ENCODE measurements at regions not wholly inside any gene's neighbourhood (a gene's known extent, or its start where the extent isn't known, plus 50 kb on each side); places are given as distances from the start of the nearest gene placed in this dataset.
"Not testable (repeated sequence)": the region's sequence is repeated elsewhere in the genome, so short reads cannot be mapped to it uniquely, and the experiment has no call there.

DNA sequence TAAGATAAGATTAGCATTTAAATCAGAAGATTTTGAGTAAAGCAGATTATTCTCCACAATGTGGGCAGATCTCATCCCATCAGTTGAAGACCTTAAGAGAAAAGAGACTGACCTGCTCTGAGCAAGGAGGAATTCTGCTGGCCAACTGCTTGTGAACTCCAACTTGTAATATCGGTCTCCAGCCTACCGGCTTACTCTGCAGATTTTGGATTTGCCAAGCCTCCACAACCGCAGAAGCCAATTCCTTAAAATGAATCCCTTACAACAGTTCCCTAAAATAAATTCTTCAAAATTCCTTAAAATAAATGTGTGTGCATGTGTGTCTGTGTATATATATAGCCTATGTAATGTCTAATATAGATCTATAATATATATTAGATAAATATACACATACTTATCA lies 107.4 kb upstream of the KLF13 start:
- DNase-seq (ENCODE audit: low read depth in 2 of 2) = no peak

DNA sequence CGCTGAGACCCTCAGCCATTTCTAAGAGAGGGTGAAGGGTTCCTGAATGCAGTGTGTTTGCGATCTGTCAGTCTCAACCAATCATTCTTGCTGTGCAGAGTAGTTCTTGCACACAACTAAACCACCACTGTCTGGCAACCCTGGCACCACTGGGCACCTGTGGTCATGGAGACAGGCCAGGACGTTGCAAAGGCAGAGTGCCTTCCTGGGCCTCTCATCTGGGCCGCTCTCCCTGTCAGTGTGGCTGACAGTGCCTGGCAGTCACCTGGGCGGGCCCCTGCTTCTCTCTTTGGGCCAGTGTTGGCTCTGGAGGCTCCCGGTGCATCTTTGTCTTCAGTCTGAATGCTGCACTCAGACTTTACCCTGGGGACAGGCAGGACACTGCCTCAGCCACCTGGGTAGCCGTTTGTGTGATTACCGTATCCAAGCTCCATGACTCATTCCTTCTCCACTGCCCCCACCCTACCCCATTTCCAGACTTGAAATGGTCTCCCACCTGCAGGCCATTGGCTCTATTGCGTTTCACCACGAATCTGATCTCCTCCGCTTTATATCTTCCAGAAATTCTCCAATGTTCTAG lies 104.6 kb upstream of the KLF13 start:
- DNase-seq (ENCODE audit: low read depth in 2 of 2) = no peak

DNA sequence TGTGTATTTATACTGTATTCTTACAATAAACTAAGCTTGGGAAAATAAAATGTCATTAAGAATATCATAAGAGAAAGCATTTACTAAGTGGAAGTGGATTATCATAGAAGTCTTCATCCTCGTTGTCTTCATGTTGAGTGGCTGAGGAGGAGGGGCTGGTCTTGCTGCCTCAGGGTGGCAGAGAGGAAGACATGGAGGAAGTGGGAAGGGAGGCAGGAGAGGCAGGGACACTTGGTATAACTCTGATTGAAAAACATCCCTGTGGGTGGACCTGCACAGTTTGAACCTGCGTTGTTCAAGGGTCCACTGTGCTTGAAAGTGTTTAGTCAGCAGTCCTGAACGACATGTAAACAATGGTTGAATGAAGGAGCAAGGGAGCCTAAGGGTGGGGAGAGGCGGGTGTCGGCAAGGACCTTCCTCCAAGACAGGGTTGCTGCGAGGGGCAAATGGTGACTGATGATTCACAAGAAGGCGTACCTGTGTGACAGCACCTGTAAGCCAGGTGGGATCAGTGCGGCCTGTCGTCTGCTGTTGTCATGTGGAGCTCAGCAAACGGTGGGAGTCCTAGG lies 103.8 kb upstream of the KLF13 start:
- no peak for DNase-seq (ENCODE audit: low read depth in 2 of 2)

DNA sequence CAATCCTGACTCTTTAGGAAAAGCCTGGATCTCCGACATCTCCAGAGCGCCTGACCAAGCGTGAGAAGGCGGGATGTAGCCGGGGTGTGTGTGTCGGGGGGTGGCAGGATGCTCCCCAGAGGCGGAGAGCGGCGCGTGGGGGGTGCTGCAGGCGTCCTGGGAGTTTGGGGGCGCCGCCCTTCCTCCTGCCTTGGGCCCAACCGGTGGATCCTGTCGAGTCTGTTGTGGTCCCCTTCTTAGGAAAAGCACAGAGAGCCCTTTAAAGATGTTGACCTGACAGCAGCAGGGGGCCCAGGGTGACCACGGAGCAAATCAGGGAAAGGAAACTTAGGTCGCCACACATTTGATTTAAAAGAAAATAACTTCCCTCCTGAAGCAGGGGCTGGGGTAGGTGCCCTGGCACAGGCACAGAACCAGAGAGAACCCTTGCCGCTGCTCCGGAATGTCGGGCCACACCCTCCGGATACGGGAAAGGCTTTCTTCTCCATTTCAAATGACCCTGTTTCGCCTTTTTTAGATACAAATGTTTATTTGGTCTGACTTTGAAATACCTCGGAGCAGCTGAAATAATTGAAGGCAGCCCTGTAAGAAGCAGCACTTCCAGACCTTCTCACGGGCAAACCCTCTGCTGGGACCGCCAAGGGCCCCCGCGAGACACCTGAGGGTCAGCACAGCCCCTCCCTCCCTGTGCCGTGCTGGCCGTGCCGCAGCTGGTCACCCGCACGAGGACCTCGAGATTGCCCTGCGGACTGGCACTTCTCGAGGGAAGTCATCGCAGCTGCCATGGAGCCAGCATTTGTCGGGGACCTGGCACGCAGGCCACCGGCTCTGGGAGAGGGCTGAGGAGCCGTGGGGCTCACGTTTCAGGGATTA lies 102.9 kb upstream of the KLF13 start:
- DNase-seq (ENCODE audit: low read depth in 2 of 2) = no peak

DNA sequence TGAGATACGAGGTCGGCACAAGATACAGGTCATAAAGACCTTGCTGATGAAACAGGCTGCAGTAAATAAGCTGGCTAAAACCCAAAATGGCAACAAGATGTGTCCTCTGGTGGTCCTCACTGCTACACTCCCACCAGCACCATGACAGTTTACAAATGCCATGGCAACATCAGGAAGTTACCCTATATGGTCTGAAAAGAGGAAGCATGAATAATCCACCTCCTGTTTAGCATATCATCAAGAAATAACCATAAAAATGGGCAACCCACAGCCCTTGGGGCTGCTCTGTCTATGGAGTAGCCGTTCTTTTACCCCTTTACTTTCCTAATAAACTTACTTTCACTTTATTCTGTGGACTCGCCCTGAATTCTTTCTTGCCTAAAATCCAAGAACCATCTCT lies 102.0 kb upstream of the KLF13 start:
- DNase-seq (ENCODE audit: low read depth in 2 of 2) = not testable (repeated sequence)

DNA sequence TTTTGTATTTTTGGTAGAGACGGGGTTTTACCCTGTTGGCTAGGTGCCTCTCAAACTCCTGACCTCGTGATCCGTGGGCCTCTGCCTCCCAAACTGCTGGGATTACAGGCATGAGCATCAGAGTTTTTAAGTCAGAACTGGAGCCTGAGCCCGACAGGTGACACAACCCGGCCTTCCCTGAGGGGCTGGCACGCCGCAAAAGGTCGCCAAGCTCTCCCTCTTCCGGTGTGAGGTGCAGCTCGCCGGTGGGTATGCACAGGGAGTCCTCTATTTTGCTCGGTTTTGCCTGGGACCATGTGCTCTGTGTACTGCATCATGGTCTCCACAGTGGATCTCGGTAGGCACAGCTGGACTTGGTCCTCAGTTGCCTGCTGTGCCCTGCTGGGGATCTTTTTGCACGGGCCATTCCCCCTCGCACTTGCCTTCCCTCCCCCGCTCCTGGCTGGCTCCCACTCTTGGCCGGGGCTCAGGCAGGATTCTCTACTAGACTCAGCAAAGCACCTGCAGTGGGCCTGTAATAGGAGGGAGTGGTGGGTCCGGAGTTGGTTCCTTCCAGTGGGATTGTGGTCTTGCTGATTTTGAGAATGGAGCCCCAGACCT lies 101.2 kb upstream of the KLF13 start:
- no peak for DNase-seq (ENCODE audit: low read depth in 2 of 2)

DNA sequence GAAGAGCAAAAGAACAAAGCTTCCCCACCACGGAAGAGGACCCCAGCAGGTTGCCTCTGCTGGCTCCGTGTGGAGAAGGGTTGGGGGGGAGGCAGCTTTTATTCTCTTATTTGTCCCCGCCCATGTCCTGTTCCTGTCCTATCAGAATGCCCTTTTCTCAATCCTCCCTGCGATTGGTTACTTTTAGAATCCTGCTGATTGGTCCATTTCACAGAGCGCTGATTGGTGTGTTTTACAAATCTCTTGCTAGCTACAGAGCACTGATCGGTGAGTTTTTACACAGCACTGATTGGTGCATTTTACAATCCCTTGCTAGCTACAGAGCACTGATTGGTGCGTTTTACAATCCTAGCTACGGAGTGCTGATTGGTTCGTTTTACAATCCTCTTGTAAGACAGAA lies 100.6 kb upstream of the KLF13 start:
- DNase-seq (ENCODE audit: low read depth in 2 of 2) = no peak

DNA sequence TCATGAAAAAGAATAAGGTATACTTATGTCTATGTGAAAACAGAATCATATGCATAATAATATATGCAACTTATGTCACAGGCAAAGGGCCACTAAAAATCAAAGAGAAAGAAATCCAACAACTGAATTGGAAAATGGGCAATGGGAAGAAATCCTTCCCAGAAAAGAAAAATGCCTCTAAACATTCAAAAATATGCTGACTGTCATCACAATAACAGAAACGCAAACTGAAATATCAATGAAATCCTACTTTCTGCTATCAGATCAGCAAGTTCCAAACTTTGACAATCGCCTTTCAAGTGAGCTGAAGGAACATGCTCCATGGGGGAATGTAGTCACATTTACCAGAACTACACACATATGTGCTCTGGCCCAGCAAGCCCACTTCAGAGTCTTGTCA lies 99.4 kb upstream of the KLF13 start:
- no peak for DNase-seq (ENCODE audit: low read depth in 2 of 2)

DNA sequence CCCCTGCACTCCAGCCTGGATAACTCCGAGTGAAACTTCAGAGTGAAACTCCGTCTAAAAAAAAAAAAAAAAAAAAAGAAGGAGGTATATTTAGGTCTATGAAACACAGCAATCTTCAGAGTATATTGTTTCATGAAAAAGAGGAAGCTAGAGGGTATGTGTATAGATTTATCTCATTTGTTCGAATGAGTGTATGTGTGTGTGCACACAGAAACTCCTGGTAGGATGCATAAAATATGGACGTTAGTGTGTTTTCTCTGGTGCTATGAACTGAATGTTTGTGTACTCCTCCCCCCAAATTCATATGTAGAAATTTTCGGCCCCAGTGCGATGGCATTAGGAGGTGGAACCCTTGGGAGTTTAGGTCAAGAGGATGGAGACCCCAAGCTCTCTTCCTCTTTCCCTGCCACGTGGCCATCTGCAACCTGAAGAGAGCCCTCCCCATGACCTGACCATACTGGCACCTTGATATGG lies 98.6 kb upstream of the KLF13 start:
- no peak for DNase-seq (ENCODE audit: low read depth in 2 of 2)

DNA sequence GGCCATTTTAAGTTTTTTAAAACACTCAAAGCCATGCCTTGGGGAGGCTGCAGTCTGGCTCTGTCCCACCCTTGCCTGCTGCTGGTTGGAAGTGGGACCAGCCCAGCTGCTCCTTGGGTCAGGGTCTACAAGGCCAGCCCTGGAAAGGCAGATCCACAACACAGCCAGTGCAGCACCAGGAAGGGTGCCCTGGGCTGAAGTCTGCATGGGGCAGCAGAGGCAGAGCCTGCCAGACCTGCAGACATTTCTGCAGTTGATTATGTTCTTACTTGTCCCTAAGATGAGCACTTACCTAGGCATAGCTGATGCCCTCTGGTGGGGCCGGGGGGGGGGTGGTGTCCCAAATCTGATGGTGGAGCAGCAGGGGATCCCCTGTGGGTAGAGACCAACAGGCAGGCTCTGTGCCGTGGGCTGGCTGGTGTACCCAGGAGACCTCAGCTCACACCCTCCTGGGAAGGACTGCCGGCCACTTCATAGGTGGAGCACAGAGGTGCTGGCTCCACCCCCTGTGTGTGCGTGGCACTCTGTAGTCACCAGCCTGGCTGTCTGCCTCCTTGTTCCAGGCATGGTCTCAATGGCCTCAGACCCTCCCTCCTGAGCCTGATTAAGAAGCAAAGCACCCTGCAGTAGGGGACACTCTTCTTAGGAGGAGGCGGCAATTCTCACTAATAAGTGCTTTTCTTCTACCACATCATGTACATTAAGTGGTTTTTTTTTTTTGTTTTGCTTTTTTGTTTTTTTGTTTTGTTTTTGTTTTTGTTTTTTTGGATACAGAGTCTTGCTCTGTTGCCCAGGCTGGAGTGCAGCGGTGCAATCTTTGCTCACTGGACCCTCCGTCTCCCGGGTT lies 97.4 kb upstream of the KLF13 start:
- no peak for DNase-seq (ENCODE audit: low read depth in 2 of 2)

DNA sequence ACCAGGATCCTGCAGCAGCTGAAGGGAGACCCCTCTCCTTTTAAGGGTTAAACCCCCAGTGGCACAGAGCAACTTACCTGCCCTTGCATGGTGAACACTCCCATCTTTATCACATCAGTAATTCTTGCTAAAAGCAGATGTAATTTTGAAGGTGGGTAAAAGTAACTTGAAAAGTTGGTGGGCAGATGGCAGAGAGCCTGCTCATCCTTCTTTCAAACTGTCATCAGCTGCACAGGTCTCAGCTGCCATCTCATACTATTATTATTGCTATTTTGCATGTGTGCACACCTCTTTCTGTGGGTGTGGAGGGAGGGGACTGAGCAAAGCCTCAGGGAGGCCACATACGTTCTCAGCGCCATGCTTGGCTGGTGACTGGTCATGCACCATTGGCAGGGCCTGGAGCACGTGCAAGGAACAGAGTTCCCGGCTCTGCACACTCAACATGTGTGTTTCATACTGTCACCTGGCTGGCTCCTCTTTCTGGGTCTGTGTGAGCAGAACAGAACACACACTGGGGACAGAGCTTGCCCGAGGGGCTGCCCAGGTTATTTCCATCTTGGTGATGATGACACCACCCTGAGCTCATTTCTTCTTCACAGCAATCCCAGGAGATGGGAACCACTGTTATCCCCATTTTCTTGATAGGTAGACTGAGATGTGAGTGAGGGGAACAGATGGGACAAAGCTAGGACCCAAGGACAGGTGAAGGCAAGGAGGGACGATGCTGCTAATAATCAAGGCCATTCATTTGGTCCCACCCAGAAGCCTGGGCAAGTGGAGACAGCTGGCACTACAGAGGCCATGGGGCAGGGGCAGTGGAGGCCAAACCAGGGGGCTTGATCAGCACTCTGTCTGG lies 95.8 kb upstream of the KLF13 start:
- no peak for DNase-seq (ENCODE audit: low read depth in 2 of 2)

DNA sequence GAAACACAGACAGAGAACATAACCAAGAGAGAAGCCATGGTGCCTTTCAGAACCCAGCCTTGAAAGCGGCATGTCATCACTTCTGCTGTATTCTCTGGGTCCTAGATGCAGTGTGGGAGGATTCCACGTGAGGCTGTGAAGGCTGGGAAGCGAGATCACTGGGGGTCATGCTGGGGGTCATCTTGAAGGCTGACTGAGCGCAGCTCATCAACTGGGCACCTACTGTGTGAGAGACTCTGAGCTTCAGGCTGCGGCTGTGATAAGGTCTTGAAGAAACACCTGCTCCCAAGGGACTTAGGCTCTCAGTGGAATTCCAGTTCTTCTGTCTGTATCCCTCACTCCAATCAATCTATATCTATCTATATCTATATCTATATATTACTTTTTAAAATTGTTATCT lies 91.8 kb upstream of the KLF13 start:
- no peak for DNase-seq (ENCODE audit: low read depth in 2 of 2)

DNA sequence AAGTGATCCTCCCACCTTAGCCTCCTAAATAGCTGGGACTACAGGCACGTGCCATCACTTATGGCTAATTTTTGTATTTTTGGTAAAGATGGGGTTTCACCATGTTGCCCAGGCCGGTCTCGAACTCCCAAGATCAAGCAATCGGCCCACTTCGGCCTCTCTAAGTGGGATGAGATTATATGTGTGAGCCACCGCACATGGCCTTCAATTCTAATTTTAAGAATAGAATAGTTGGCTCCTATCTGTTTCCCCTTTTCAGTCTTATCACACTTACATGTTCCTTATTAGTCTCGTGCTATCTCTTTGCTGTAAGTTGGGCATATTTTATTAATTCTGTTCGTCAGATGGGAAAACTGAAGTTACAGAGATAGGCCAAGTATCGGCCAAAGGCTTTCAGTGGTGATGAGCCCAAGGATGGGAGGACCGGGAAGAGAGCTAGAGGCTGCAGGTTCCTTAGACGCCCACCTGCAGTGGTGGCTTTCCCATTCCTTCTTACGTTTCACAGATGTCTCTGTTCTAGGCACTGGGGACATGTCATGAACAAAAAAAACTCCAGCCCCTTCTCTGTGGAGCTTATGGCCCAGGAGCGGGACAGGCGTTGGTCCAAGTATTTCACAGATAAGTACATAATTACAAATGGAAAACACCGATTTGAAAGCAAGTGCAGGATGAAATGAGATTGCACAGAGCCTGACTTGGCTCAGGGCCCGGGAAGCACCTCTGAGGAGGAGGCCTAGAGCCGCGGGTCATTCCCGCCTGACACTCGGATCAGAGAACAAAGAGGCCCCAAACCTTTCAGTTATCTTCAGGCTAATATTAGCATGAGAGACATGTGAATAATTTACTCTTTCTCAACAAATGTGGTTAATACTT lies 91.1 kb upstream of the KLF13 start:
- no peak for DNase-seq (ENCODE audit: low read depth in 2 of 2)

DNA sequence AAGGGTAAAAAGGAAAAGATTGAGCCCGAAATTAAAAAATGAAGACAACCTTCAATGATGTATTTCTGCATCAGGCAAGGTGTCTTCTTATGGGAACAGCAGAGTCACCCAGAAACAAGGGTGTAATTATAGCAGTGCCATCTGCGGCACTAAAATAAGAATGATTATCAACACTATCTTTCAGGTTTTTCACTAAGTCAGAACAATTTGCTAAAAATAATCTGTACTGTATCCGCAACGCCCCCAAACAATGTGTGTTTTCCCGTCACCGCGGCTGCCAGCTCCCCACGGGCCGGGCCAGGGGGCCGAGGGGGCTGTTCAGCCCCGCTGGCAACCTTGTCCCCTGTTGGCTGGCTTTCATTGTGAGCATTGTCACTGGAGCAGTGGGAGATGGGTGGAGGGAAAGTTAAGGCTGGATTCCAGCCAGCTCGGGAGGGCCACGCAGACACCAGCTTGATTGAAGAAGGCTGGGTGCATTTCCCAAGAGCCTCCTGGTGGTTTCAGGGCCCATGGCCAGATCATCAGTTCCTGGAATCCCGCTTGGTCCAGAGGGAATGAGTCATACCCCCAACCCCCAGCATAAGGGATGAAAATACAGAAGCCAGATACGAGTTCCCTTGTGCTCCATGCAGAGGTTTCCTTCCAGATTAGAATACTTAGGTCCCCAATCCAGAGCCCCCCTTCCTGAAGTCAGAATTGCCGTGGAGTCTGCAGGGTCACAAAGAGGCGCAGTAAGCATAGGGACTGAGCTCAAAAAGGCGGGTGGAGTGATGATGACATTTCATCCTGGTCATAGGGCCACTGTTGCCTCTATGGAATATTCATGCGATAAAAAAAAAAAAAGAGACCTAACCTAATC lies 90.2 kb upstream of the KLF13 start:
- DNase-seq (ENCODE audit: low read depth in 2 of 2) = no peak

DNA sequence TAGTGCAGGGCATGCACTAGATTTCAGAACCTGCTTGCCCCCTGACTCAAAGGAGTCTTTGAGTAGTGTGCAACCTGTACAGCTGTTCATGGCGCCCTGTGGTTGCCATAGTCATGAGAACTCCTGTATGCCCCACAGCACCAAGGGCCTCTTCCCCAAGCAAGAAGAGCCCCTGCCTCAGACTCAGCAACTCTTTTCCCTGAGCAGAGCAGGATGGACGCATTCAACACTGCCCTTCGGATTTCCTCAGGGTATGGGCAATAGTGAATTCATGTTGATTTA lies 89.7 kb upstream of the KLF13 start:
- no peak for DNase-seq (ENCODE audit: low read depth in 2 of 2)

DNA sequence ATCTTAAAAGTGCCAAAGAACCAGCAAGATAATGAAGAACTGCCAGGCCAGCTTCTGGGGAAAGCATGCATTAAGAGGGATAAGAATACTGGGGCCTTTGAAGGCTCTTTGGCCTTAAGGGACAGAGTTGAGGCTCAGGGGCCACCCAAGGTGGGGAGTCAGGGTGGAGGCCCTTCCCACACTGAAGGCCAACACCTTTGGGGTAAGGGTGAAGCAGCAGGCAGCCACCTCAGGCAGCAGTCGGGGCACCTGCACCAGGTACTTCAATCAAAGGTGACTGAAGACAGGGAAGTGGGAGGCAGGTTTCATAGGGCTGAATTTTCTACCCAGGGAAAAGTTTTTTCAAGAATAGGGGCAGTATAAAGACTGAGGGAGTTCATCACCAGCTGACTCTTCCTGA lies 87.7 kb upstream of the KLF13 start:
- DNase-seq (ENCODE audit: low read depth in 2 of 2) = no peak

DNA sequence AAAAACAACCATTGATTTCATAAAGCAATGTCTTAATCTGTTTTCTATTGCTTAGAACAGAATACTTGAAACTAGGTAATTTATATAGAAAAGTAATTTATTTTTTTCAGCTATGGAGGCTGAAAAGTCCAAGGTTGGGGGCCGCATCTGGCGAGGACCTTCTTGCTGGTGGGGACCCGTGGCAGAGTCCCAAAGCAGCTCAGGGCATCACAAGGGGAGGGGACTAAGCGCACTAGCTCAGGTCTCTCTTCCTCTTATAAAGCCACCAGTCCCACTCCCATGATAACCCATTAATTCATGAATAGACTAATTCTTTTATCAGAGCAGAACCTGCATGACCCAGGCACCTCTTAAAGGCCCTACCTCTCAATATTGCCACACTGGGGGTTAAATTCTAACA lies 87.2 kb upstream of the KLF13 start:
- no peak for DNase-seq (ENCODE audit: low read depth in 2 of 2)

DNA sequence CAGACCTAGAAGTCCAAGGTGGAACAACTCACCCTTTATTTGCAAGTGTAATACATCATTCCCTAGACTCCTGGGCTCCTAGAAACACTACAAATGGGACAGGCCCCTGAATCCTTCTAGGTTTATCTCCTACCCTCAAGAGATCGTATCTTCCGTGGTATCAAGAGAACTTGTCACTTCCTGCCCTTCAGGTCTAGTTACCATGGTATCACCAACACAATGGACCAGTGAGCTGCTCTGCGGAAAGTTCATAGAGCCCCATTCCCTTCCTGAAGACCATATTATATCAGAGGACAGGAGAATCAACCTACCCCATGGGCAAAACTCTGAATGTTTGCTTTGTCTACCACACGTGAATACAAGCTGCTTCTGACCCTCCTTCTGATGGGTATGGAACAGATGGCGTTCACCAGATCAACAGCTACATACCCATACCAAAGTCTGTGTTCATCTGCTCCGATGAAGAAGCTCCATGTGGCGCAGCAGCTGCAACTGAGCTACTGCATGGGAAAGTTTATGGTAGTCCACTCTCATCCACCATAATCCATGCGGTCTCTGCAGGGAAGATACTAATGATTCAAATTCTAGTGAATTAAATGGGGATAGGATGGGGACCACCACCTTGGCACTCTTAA lies 84.6 kb upstream of the KLF13 start:
- no peak for DNase-seq (ENCODE audit: low read depth in 2 of 2)

DNA sequence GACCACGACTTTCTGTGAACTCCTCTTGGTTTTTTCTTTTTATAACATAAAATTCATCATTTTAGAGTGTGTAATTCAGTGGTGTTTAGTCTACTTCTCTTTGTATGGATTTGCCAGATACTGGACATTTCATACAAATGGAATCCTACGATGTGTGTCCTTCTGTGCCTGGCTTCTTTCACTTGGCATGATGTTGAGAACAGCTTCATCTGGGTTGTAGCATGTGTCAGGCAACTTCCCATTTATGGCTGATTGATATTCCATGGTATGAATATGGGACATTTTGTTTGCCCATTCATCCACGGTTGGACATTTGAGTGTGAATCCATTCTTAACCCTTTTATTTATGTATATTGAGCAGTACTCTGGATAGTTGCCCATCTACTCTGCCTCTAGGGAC lies 82.7 kb upstream of the KLF13 start:
- DNase-seq (ENCODE audit: low read depth in 2 of 2) = no peak
